HG03565 (cell line): ENCODE measurements at regions not wholly inside any gene's neighbourhood (a gene's known extent, or its start where the extent isn't known, plus 50 kb on each side); places are given as distances from the start of the nearest gene placed in this dataset.
"Not testable (repeated sequence)": the region's sequence is repeated elsewhere in the genome, so short reads cannot be mapped to it uniquely, and the experiment has no call there.

ENCODE experiments used
- ATAC-seq: cut with Tn5 transposase; IDR thresholded peaks from one replicate; pipeline ENCODE4 v1.9.1; 2021; ENCODE audit warnings: mild to moderate bottlenecking, moderate library complexity; ENCODE audit not compliant: unreplicated experiment

GRCh38 chr10:64175271-64175962, 654.2 kb downstream of the REEP3 start:
- no peak for ATAC-seq

- ATAC-seq = no peak
Measured at GRCh38 chr10:64182671-64183070, 661.5 kb downstream of the REEP3 start.

DNA sequence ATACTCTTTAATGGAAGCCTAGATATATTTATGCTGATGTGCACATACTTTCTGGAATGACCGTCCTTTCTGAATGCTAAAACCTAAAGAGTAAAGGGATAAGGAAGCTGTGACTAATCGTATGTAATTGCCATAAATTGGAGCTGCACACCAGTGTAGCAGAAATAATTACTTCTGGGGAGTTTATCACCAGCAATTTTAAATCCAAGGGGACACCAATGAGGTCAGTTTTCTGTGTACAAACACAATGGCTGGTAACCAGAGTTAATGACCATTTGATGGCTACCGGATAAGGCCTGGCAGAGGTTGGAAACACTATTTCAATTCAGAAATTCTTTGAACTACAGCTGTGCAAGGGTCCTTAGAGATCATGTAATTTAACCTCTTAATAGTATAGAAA, 670.1 kb downstream of the REEP3 start:
- ATAC-seq = no peak

DNA sequence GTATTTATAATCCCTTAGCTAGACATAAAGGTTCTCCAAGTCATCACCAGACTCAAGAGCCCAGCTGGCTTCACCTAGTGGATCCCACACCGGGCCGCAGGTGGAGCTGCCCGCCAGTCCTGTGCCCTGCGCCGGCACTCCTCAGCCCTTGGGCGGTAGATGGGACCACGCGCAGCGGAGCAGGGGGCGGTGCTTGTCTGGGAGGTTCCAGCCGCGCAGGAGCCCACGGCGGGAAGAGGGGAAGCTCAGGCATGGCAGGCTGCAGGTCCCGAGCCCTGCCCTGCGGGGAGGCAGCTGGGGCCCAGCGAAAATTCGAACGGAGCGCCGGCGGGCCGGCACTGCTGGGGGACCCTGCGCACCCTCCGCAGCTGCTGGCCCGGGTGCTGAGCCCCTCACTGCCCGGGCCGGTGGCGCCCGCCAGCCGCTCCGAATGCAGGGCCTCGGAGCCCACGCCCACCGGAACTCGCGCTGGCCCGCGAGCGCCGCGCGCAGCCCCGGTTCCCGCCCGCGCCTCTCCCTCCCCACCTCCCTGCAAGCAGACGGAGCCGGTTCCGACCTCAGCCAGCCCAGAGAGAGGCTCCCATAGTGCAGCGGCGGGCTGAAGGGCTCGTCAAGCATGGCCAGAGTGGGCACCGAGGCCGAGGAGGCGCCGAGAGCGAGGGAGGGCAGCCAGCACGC, 675.6 kb downstream of the REEP3 start:
- ATAC-seq = no peak

DNA sequence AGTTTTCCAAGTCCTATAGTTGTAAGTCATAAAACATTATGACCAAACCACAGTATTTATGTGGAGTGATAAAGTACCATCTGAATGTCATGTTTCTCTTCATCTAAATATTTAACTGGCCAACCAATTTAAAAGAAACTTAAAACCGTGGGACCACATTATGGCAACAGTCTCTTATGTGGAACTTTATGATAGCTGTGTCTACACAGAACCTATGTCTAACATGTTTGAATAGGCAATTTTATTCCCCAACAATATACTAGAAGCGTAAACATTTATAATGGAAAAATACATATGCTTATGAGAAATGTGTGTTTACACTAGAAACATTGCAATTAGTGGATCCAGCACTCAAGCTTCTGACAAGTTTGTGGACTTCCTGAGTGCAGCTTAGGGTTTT, 680.7 kb downstream of the REEP3 start:
- ATAC-seq = no peak

DNA sequence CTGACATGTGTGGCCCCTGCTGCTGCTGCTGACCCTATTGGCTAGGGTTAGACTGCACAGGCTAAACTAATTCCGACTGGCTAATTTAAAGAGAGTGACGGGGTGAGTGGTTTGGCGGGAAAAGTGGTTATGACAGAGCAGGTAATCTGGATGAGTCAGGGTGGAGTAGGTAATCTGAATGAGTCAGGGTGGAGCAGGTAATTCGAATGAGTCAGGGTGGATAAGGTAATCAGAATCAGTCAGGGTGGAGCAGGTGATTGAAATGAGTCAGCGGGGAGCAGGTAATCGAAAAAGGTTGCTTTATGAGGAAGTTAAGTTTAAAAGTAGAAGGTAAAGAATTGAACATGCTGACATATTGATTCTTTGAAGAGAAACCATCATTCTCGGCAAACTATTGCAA, 683.3 kb downstream of the REEP3 start:
- ATAC-seq = not testable (repeated sequence)

- no peak for ATAC-seq
Measured at GRCh38 chr10:64206409-64206808, 685.2 kb downstream of the REEP3 start.

DNA sequence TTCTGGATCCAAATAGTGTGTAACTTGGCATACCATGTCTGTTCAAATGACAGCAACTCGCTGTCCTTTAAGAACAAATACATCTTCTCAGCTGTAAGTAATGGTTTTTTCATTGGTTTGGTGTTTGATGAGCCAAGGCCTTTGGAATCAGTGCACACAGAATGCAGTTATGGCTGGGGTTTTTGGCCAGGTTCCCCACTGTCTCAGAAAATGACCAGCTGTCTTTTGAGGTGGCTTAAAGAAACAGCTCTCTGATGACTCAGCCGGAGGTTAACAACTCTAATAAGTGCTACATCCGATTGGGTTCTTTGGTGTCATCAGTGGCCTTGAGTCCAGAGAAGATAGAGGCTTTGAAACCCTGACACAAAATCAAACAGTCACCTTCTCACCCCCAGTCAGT, 688.4 kb downstream of the REEP3 start:
- no peak for ATAC-seq

GRCh38 chr10:64210211-64210610, 689.0 kb downstream of the REEP3 start:
- no peak for ATAC-seq

- ATAC-seq = no peak
Measured at GRCh38 chr10:64211466-64211865, 690.3 kb downstream of the REEP3 start.

GRCh38 chr10:64215088-64215487, 693.9 kb downstream of the REEP3 start:
- no peak for ATAC-seq

DNA sequence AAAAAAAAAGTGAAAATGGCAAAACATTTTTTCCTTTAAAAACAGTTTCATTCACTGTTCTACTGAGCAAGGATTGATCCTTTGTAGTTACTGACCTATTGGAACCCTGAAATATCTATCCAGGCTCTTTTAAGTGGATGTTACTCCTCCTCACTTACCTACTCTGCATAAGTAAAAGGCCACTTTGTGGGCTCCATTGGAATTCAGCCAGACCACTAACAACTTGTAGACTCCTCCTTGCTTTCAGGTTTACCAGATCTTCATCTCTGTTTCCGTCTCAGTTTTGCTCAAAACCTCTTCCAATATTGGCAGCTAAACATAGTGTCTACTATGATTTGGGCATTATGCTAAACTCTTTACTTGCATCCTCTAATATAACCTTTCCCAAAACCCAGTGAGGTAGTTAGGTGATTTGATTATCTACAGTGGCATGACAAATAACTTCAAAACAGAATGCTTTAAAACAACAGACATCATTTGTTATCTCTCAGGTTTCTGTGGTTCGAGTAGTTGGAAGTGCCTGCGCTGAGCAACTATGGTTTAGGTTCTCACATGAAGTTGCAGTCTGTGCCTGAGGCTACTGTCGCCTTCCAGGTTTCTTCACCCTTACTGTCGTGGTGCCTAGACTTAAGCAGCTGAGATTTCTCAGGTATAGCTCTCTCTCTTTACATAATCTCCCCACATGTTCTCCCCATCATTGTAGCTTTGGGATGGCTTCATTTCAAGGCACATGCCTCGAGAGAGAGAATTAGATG, 698.2 kb downstream of the REEP3 start:
- ATAC-seq = no peak

DNA sequence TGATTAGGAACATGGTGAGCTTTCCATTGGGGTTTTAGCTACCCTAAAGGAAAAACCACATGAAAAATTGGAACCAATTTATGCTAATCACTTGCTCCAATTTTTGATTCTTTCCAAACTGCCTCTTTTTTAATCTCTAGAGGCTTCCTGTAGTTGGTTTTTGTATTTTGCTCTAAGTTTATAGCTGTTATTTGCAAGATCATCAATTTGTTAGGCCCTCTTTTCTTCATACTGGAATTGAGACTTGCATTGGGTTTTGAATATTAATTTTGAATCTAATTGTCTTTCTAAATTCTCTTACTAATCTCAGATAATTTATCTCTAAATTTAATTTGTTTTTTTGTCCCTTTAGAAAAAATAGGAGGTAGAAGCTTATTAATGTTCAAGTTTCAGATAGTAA, 713.3 kb downstream of the REEP3 start:
- no peak for ATAC-seq

- ATAC-seq = no peak
Measured at GRCh38 chr10:64257704-64258103, 736.5 kb downstream of the REEP3 start.

GRCh38 chr10:64261092-64261491, 739.9 kb downstream of the REEP3 start:
- ATAC-seq = peak; percentile 92

GRCh38 chr10:64261676-64262075, 740.5 kb downstream of the REEP3 start:
- ATAC-seq = no peak

- no peak for ATAC-seq
Measured at GRCh38 chr10:64265961-64266360, 744.8 kb downstream of the REEP3 start.

- ATAC-seq = no peak
Measured at GRCh38 chr10:64271508-64271907, 750.3 kb downstream of the REEP3 start.

DNA sequence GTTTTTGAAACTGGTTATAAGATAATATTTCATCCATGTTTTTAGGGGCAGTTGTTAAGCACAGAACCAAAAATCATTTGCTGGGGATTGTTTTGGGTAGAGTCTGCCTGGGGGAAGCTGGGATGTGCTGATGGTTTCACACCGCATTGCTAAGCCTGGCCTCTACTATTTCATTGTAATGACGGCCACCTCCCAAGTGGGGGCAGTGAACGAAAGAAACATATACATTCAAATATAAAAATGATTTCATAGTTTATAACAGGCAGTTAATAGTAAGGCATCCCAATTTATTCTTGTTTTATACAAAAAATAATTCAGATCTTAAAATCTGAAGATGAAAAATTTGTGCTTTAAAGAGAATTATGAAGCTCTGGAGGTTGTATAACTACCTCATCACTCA, 750.8 kb downstream of the REEP3 start:
- no peak for ATAC-seq

- ATAC-seq = no peak
Measured at GRCh38 chr10:64275001-64275400, 753.8 kb downstream of the REEP3 start.

GRCh38 chr10:64275774-64276173, 754.6 kb downstream of the REEP3 start:
- ATAC-seq = peak; percentile 54

DNA sequence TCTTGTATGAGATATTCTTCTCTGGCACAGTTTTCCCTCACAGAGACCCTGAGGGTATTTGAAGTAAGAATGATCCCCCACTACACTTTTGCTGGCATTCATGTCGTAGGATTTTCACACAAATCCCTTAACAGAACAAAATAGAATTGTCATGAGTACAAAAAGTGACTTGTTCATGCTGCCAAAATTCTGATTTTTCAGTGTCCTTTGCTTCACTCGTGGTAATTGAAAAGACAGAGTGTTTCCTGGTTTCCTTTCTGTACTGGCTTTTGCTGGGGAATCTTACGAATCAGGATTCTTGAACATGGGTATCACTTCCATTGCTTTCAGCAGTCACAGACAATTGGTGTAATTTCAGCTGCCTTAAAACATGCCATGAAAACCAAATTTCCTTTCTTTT, 756.3 kb downstream of the REEP3 start:
- no peak for ATAC-seq
